ENCODE measurements at regions not wholly inside any gene's neighbourhood (a gene's known extent, or its start where the extent isn't known, plus 50 kb on each side); places are given as distances from the start of the nearest gene placed in this dataset.

DNA sequence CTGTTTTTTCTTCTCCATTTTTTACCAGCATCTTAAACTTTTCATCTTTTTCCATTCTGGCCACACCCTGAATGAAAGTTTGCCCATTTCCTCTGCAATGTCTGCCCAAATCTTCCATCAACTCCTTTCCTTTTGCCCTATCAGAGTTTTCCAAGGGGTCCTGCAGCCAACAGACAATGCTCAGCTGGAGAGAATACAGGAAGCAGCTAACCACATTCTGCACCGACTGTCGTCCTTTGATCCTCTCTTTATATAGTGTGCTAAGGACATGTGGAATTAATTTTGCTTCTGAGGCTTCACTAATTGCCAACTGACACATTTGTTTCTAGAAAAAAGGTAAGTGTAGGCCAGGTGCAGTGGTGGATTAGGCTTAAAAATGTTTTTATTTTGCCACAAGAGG lies 50.5 kb upstream of the DLX2 start:
- CTCF ChIA-PET = no interaction called here
- TF ChIP-seq, protein P1, sequence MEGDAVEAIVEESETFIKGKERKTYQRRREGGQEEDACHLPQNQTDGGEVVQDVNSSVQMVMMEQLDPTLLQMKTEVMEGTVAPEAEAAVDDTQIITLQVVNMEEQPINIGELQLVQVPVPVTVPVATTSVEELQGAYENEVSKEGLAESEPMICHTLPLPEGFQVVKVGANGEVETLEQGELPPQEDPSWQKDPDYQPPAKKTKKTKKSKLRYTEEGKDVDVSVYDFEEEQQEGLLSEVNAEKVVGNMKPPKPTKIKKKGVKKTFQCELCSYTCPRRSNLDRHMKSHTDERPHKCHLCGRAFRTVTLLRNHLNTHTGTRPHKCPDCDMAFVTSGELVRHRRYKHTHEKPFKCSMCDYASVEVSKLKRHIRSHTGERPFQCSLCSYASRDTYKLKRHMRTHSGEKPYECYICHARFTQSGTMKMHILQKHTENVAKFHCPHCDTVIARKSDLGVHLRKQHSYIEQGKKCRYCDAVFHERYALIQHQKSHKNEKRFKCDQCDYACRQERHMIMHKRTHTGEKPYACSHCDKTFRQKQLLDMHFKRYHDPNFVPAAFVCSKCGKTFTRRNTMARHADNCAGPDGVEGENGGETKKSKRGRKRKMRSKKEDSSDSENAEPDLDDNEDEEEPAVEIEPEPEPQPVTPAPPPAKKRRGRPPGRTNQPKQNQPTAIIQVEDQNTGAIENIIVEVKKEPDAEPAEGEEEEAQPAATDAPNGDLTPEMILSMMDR (IDR thresholded peaks at IDR 0.05; ENCODE audit: control extremely low read depth, extremely low read depth, low read depth, missing control alignments) = no peak
- no peak for DNase-seq (ENCODE audit: extremely low spot score)
- POLR2A ChIA-PET = no interaction called here

GRCh38 chr2:172153757-172154156 lies 51.1 kb upstream of the DLX2 start:
- ChIA-PET POLR2A (no interaction called here), CTCF (no interaction called here)
- TF ChIP-seq, protein P1 (IDR thresholded peaks at IDR 0.05; ENCODE audit: control extremely low read depth, extremely low read depth, low read depth, missing control alignments) = no peak
- DNase-seq (ENCODE audit: extremely low spot score) = no peak

DNA sequence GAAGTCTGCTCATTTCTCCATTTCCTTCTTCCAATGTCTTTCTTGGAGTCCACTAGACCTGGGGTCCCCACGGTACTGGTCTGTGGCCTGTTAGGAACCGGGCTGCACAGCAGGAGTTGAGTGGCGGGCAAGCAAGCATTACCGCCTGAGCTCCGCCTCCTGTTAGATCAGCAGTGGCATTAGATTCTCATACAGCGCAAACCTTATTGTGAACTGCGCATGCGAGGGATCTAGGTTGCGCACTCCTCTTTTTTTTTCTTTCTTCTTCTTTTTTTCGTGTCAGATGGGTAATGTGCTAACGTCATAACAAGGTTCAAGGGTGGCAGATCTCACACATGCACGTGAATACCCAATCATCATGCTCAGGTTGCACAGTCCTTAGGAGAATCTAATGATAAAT lies 53.1 kb upstream of the DLX2 start:
- CTCF ChIA-PET = interaction anchor here (1.0 kb wide), 1 partner anchor 19 kb away, joined by 3 read pairs; no protein-coding TSS in a partner anchor
- TF ChIP-seq, protein P1 (IDR thresholded peaks at IDR 0.05; ENCODE audit: control extremely low read depth, extremely low read depth, low read depth, missing control alignments) = no peak

DNA sequence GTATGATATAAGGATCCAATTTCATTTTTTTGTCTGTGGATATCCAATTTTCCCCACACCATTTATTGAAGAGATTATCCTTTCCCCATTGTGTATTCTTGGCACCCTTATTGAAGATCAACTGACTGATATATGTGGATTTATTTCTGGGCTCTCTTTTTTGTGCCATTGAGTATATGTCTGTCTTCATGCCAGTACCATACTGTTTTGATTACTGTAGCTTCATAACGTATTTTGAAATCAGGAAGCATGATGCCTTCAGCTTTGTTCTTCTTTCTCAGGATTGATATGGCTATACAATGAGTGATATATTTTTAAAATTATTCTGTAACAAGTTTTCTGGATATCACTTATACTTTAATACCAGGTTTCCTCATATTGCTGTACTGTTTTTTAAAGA lies 58.1 kb upstream of the DLX2 start:
- CTCF ChIA-PET = interaction anchor here (1.0 to 1.7 kb wide), 2 partner anchors 12 to 33 kb away, joined by 3 to 4 read pairs; no protein-coding TSS in a partner anchor
- DNase-seq (ENCODE audit: extremely low spot score) = no peak
- POLR2A ChIA-PET = no interaction called here
- TF ChIP-seq, protein P1 (IDR thresholded peaks at IDR 0.05; ENCODE audit: control extremely low read depth, extremely low read depth, low read depth, missing control alignments) = no peak

More for the DNA sequence above, 53.1 kb upstream of the DLX2 start:
- DNase-seq (ENCODE audit: extremely low spot score) = no peak
- POLR2A ChIA-PET = no interaction called here

DNA sequence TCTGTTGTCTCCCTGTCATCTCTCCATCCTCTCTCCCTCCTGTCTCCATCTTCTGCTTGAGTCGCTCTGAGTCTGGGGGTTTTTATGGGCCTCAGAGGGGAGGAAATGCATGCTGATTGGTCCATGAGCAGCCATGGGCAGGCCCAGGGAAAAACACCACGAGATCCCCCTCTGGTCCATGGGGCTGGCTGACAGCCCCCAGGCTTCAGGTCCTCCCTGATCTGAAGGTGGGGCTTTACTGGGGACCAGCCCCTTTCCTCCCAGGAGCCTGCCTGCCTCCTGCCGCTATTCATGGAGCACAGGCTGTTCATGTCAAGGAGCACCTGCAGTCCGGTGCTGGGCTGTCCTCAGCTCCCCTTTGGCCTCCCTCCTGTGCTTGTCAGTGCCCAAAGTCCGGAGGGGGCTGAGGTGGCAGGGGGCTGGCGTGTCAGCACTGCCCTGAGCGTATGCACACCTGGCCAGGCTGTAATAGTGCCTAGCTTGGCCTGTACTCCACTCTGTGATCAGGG lies 59.6 kb upstream of the DLX2 start:
- ChIA-PET CTCF (interaction anchor here (1.0 to 1.7 kb wide), 3 partner anchors 11 to 35 kb away, joined by 3 to 4 read pairs (median 3); no protein-coding TSS in a partner anchor), POLR2A (no interaction called here)
- TF ChIP-seq, protein P1 (IDR thresholded peaks at IDR 0.05; ENCODE audit: control extremely low read depth, extremely low read depth, low read depth, missing control alignments) = no peak
- no peak for DNase-seq (ENCODE audit: extremely low spot score)

DNA sequence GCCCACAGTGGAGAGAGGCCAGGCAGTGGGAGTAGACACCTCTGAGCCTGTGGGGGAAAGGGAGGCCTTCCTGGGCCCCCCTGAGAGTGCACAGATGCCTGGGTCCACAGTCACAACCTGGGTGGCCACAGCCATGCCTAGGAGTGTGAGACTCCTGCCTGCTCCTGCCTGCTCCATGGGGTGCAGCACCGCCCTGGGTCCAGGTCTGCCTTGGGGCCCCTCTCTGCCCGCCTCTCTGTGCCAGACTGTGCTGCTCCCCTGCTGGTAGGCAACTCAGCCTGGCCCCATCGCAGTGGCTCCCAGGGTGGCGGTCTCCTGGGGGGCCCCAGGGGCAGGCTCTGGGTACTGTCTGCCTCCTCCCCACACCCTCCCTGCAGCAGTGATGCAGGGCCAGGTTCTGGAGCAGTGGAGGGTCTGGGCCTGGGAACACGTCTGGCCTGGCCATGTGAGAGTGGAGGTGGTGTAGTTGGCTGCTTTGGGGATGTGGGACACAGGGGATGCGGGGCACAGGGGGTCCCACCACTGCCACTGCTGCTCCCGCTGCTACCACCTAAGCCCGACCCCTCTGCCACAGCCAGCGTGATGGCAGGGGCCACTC lies 60.1 kb upstream of the DLX2 start:
- TF ChIP-seq, protein P1 (IDR thresholded peaks at IDR 0.05; ENCODE audit: control extremely low read depth, extremely low read depth, low read depth, missing control alignments) = no peak
- DNase-seq (ENCODE audit: extremely low spot score) = no peak
- ChIA-PET CTCF (interaction anchor here (1.1 to 1.7 kb wide), 2 partner anchors 10 to 17 kb away, joined by 3 read pairs; no protein-coding TSS in a partner anchor), POLR2A (no interaction called here)
